Fibroblast of lung (primary cell): ENCODE measurements at regions not wholly inside any gene's neighbourhood (a gene's known extent, or its start where the extent isn't known, plus 50 kb on each side); places are given as distances from the start of the nearest gene placed in this dataset.
A peak's percentile ranks its signal among the peaks of the same experiment; 100 is the strongest.

Experiments
- DNase-seq, 2 donors: peaks; one replicate each; pipeline versions ENCODE4 v3.0.0 to v3.0.0-alpha.2; 2010; ENCODE audit warnings: low read depth in 2 of 2
- H2AFZ ChIP-seq: 2 replicates; pipeline ENCODE4 v1.5.1; 2012; ENCODE audit warnings: low read length, control low read depth, inconsistent platforms
- H3K27ac ChIP-seq: 2 replicates; pipeline ENCODE4 v1.5.1; 2011; ENCODE audit warnings: low read length, control low read depth; ENCODE audit not compliant: insufficient read depth
- H3K27me3 ChIP-seq: 2 replicates; pipeline ENCODE4 v1.5.1; 2011; ENCODE audit warnings: mild to moderate bottlenecking, low read length; ENCODE audit not compliant: control insufficient read depth, insufficient read depth
- H3K36me3 ChIP-seq: 2 replicates; pipeline ENCODE4 v1.5.1; 2011; ENCODE audit warnings: low read length; ENCODE audit not compliant: control insufficient read depth, insufficient read depth
- H3K4me1 ChIP-seq: 2 replicates; pipeline ENCODE4 v1.5.1; 2011; ENCODE audit warnings: low read length; ENCODE audit not compliant: control insufficient read depth, insufficient read depth; ENCODE audit errors: extremely low read depth
- H3K4me2 ChIP-seq: 2 replicates; pipeline ENCODE4 v1.5.1; 2011; ENCODE audit warnings: low read length, control low read depth; ENCODE audit not compliant: insufficient read depth; ENCODE audit errors: extremely low read depth
- H3K4me3 ChIP-seq, 4 experiments: fragments of 200-600 bp in 1 of 4; sonication (generic) in 1 of 4; replicated peaks in 1 of 4; 2 replicates each; pipeline ENCODE4 v1.5.1; 2011 to 2016; ENCODE audit warnings: low read length in 4 of 4, low read depth in 3 of 4, mild to moderate bottlenecking in 3 of 4, control low read depth in 2 of 4, inconsistent platforms in 1 of 4, mixed read lengths in 1 of 4; ENCODE audit not compliant: insufficient read depth in 1 of 4; ENCODE audit errors: control extremely low read depth in 1 of 4
- H3K79me2 ChIP-seq: 2 replicates; pipeline ENCODE4 v1.5.1; 2012; ENCODE audit warnings: mild to moderate bottlenecking, low read length, inconsistent platforms; ENCODE audit not compliant: control insufficient read depth, insufficient read depth
- H3K9ac ChIP-seq: 2 replicates; pipeline ENCODE4 v1.5.1; 2011; ENCODE audit warnings: mild to moderate bottlenecking, low read length, control low read depth; ENCODE audit not compliant: insufficient read depth
- H3K9me3 ChIP-seq: 2 replicates; pipeline ENCODE4 v1.5.1; 2012; ENCODE audit warnings: low read depth, low read length; ENCODE audit not compliant: control insufficient read depth, insufficient read depth
- H4K20me1 ChIP-seq: 2 replicates; pipeline ENCODE4 v1.5.1; 2011; ENCODE audit warnings: low read length; ENCODE audit not compliant: control insufficient read depth, insufficient read depth; ENCODE audit errors: extremely low read depth
- CTCF ChIP-seq, 2 donors: IDR thresholded peaks in 1 of 2; conservative IDR thresholded peaks in 1 of 2; 1 replicate in 1 of 2; 2 replicates in 1 of 2; pipeline ENCODE4 v1.5.1; 2011 to 2012; ENCODE audit warnings: low read length in 2 of 2, control low read depth in 1 of 2, inconsistent platforms in 1 of 2, low read depth in 1 of 2, mild to moderate bottlenecking in 1 of 2
- EZH2 ChIP-seq: IDR thresholded peaks from 2 replicates; pipeline ENCODE4 v1.5.1; 2012; ENCODE audit warnings: low read length, control low read depth, mild to moderate bottlenecking; ENCODE audit errors: missing control alignments

DNA sequence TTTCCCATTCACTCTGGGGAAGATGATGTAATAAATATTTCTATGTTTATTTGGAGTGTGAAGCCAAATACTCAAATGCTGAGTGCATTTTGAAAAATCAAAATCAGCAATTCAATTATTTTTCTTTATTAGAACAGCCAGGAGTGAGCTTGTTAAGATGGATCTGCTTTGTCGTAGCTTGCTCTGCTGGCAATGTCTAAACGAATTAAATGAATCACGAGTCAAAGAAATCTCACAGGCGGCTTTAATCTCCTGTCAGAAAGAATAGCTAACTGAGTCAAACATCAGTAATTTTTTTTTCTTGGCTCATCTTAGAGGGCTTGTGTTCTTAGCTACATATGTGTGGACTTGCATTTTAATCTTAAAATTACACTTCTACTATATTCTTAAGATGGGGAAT lies 100.2 kb upstream of the HMGN3 start:
- no peaks in the 10 kb centered on the region for H4K20me1 ChIP-seq
- H3K79me2 ChIP-seq: no peaks in the 10 kb centered on the region
- no peaks in the 10 kb centered on the region for H3K27me3 ChIP-seq
- H3K4me3 ChIP-seq: no peak overlapping the region
- peak in 1 of 2 donors; percentile 68 for DNase-seq
- no peak overlapping the region for H3K9ac ChIP-seq
- no peak for TF ChIP-seq EZH2
- no peak for TF ChIP-seq CTCF (conservative IDR thresholded peaks at IDR 0.05 in 1 of 2, IDR thresholded peaks at IDR 0.05 in 1 of 2; ENCODE audit: low read depth in 1 of 2, low read length in 2 of 2)
- H3K36me3 ChIP-seq: no peaks in the 10 kb centered on the region
- H3K4me2 ChIP-seq: no peak overlapping the region
- H2AFZ ChIP-seq: no peak overlapping the region
- H3K4me1 ChIP-seq: no peaks in the 10 kb centered on the region
- no peak overlapping the region for H3K27ac ChIP-seq
- no peaks in the 10 kb centered on the region for H3K9me3 ChIP-seq

GRCh38 chr6:79330704-79331103 lies 96.2 kb upstream of the HMGN3 start:
- Histone ChIP-seq H4K20me1 (no peaks in the 10 kb centered on the region), H3K79me2 (no peaks in the 10 kb centered on the region), H3K27me3 (no peaks in the 10 kb centered on the region), H2AFZ (no peak overlapping the region), H3K4me1 (no peaks in the 10 kb centered on the region), H3K36me3 (no peaks in the 10 kb centered on the region), H3K27ac (no peak overlapping the region), H3K9ac (no peak overlapping the region), H3K4me2 (no peak overlapping the region), H3K4me3 (no peak overlapping the region), H3K9me3 (no peaks in the 10 kb centered on the region)
- DNase-seq: peak in 1 of 2 donors; percentile 11
- TF ChIP-seq CTCF (conservative IDR thresholded peaks at IDR 0.05 in 1 of 2, IDR thresholded peaks at IDR 0.05 in 1 of 2; ENCODE audit: low read depth in 1 of 2, low read length in 2 of 2) (no peak), EZH2 (no peak)

- no peak overlapping the region for H3K9ac ChIP-seq
- H3K27ac ChIP-seq: no peak overlapping the region
- no peaks in the 10 kb centered on the region for H3K9me3 ChIP-seq
- TF ChIP-seq CTCF (conservative IDR thresholded peaks at IDR 0.05 in 1 of 2, IDR thresholded peaks at IDR 0.05 in 1 of 2; ENCODE audit: low read depth in 1 of 2, low read length in 2 of 2) (no peak), EZH2 (no peak)
- no peaks in the 10 kb centered on the region for H3K4me1 ChIP-seq
- no peaks in the 10 kb centered on the region for H4K20me1 ChIP-seq
- no peaks in the 10 kb centered on the region for H3K27me3 ChIP-seq
- H3K79me2 ChIP-seq: no peaks in the 10 kb centered on the region
- H2AFZ ChIP-seq: no peak overlapping the region
- no peak overlapping the region for H3K4me2 ChIP-seq
- no peak overlapping the region for H3K4me3 ChIP-seq
- no peak for DNase-seq
- no peaks in the 10 kb centered on the region for H3K36me3 ChIP-seq
These were observed 78.8 kb upstream of the HMGN3 start for GRCh38 chr6:79313254-79313653.
